ENCODE measurements at regions not wholly inside any gene's neighbourhood (a gene's known extent, or its start where the extent isn't known, plus 50 kb on each side); places are given as distances from the start of the nearest gene placed in this dataset.

DNA sequence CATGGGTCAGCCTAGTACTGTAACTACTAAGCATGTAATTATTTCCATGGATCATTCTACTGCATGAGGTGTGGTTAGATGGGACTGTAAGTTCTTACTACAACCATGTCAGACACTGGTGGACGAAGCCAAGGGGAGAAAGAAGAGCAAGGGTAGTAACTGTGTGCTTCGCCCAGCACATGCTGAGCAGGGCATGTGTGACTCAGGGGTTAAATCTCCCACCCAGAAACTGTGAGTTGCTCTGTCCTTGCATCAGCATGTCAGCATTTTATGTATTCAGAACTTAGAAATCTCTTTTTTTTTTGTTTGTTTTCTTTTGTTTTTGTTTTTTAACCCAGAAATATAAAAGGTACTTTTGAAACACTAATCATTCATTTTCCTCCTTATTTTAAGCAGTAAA is 436.6 kb upstream of the KLF12 start:
- TF ChIP-seq, protein P1, sequence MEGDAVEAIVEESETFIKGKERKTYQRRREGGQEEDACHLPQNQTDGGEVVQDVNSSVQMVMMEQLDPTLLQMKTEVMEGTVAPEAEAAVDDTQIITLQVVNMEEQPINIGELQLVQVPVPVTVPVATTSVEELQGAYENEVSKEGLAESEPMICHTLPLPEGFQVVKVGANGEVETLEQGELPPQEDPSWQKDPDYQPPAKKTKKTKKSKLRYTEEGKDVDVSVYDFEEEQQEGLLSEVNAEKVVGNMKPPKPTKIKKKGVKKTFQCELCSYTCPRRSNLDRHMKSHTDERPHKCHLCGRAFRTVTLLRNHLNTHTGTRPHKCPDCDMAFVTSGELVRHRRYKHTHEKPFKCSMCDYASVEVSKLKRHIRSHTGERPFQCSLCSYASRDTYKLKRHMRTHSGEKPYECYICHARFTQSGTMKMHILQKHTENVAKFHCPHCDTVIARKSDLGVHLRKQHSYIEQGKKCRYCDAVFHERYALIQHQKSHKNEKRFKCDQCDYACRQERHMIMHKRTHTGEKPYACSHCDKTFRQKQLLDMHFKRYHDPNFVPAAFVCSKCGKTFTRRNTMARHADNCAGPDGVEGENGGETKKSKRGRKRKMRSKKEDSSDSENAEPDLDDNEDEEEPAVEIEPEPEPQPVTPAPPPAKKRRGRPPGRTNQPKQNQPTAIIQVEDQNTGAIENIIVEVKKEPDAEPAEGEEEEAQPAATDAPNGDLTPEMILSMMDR (IDR thresholded peaks at IDR 0.05), result no peak
- no peak for TF ChIP-seq POLR2A (IDR thresholded peaks at IDR 0.05)
